ENCODE measurements at regions not wholly inside any gene's neighbourhood (a gene's known extent, or its start where the extent isn't known, plus 50 kb on each side); places are given as distances from the start of the nearest gene placed in this dataset.

DNA sequence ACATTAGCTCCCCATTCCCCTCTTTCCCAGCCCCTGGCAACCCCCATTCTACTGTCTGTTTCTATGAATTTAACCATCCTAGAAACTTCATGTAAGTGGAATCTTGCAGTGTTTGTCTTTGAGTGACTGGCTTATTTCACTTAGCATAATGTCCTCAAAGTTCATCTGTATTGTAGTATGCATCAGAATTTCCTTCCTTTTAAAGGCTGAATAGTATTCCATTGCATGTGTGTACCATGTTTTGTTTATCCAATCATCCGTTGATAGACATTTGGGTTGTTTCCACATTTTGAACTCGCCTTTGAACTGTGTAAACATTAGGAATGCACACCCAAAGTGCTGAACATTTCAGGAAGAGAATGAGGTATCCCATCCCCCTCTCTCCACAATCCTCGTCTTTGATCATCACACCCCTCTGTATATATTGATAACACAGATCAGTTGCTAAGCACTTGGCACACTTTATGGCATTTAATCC, 56.4 kb upstream of the PLAC1 start:
- no peak for DNase-seq (ENCODE audit: low read depth in 2 of 2)
- H3K4me3 ChIP-seq (replicated peaks in 1 of 2; ENCODE audit: low read depth in 2 of 2, low read length in 2 of 2): no peak overlapping the region
- TF ChIP-seq, protein P1, sequence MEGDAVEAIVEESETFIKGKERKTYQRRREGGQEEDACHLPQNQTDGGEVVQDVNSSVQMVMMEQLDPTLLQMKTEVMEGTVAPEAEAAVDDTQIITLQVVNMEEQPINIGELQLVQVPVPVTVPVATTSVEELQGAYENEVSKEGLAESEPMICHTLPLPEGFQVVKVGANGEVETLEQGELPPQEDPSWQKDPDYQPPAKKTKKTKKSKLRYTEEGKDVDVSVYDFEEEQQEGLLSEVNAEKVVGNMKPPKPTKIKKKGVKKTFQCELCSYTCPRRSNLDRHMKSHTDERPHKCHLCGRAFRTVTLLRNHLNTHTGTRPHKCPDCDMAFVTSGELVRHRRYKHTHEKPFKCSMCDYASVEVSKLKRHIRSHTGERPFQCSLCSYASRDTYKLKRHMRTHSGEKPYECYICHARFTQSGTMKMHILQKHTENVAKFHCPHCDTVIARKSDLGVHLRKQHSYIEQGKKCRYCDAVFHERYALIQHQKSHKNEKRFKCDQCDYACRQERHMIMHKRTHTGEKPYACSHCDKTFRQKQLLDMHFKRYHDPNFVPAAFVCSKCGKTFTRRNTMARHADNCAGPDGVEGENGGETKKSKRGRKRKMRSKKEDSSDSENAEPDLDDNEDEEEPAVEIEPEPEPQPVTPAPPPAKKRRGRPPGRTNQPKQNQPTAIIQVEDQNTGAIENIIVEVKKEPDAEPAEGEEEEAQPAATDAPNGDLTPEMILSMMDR (IDR thresholded peaks at IDR 0.05; ENCODE audit: low read depth, low read length): no peak

DNA sequence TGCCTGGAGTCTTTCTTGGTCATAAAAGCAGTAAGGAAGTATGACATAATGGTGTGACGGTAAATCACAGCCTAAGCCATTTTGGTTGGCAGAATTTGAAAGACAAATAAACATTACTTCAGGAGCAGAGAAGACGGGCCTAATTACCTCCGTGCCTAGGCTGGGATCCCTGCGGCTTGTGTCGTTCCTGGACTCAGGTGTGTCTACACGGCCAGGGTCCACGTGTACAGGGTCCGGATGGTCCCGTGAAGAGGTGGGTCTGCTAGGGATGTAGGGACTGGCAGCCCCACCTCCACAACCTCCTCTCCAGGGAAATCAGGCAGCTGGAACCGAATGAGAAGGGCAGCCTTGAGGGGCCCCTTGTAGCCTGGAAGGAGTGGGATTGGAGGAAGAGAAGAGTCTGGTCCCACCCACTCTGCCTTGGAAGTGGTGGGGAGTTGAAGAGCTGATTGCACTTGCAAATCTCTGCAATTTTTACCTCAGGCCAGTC, 55.4 kb upstream of the PLAC1 start:
- TF ChIP-seq, protein P1 (IDR thresholded peaks at IDR 0.05; ENCODE audit: low read depth, low read length): no peak
- DNase-seq (ENCODE audit: low read depth in 2 of 2): no peak
- no peak overlapping the region for H3K4me3 ChIP-seq (replicated peaks in 1 of 2; ENCODE audit: low read depth in 2 of 2, low read length in 2 of 2)

DNA sequence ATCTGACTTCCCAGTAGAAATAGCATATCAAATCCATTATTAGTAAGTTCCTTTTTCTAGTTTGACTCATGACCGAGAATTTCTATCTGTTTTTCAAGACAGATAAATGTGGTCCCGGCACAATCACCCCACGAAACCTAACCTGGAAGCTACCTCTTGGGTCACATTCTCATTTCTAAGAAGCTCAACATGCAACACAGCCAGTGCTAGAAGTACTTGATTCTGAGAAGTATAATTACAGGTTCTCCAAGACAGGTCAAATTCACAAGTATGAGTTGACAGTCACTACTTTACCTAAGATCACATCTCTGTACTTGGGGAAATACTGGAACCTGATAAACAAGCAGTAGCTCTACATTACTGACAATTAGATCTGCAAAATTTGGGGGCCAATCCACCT, 54.0 kb upstream of the PLAC1 start:
- TF ChIP-seq, protein P1 (IDR thresholded peaks at IDR 0.05; ENCODE audit: low read depth, low read length): no peak
- H3K4me3 ChIP-seq (replicated peaks in 1 of 2; ENCODE audit: low read depth in 2 of 2, low read length in 2 of 2): no peak overlapping the region
- no peak for DNase-seq (ENCODE audit: low read depth in 2 of 2)

DNA sequence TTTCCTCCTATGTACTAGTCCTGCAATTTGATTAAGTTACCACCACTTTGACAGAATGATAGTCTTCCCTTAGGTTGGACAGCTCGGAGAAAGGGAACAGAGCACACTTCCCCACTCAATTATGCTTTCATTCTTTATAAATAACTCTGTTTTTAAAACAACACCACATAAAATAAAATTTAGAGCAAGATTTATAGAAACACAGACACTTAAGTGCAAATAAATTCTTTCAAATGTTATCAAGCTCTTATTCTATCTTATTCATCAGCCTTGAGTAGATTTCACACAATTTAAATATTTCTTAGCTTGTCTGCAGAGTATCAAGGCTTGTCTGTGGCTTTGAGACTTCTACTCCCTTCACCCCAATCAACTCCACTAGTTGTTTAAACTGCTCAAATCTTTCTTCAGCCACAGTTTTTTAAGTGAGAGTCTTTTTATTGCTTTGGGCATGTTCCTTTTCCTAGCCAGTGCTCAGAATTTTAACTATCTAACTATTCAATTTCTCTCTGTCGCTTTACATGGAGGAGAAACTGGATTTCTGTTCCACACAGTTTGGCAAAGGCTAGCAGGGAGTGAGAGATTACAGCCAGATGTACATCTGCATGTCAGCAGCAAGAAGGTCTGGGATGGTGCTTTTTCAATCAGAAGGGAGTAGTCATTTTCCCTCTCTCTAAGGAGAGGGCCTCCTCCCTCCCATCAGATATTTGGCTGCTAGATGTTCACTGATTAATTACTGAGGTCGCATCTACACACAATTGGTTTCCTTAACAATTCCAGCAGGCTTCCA, 53.1 kb upstream of the PLAC1 start:
- H3K4me3 ChIP-seq (replicated peaks in 1 of 2; ENCODE audit: low read depth in 2 of 2, low read length in 2 of 2): no peak overlapping the region
- DNase-seq (ENCODE audit: low read depth in 2 of 2): no peak
- TF ChIP-seq, protein P1 (IDR thresholded peaks at IDR 0.05; ENCODE audit: low read depth, low read length): no peak

Data from cardiac fibroblast (primary cell).